ENCODE measurements at regions not wholly inside any gene's neighbourhood (a gene's known extent, or its start where the extent isn't known, plus 50 kb on each side); places are given as distances from the start of the nearest gene placed in this dataset.
"Not testable (repeated sequence)": the region's sequence is repeated elsewhere in the genome, so short reads cannot be mapped to it uniquely, and the experiment has no call there.

- Histone ChIP-seq H3K27me3 (replicated peaks; ENCODE audit: control insufficient read depth, insufficient read depth, low read length) (no peaks in the 10 kb centered on the region), H3K4me1 (ENCODE audit: control insufficient read depth, insufficient read depth, low read length) (no peaks in the 10 kb centered on the region), H3K36me3 (ENCODE audit: control insufficient read depth, insufficient read depth, low read length, severe bottlenecking) (no peaks in the 10 kb centered on the region), H3K4me3 (ENCODE audit: low read length) (no peak overlapping the region), H3K9ac (ENCODE audit: low read length) (no peak overlapping the region), H3K9me3 (ENCODE audit: control insufficient read depth, low read length) (no peaks in the 10 kb centered on the region)
- DNase-seq (ENCODE audit: low read depth): no peak
These were observed 1353.4 kb upstream of the GOT2 start for GRCh38 chr16:60087530-60087929.

GRCh38 chr16:60078819-60079218, 1344.7 kb upstream of the GOT2 start:
- not testable (repeated sequence) for H3K27me3 ChIP-seq (replicated peaks; ENCODE audit: control insufficient read depth, insufficient read depth, low read length); H3K4me1 ChIP-seq (ENCODE audit: control insufficient read depth, insufficient read depth, low read length); H3K9me3 ChIP-seq (ENCODE audit: control insufficient read depth, low read length); DNase-seq (ENCODE audit: low read depth); H3K9ac ChIP-seq (ENCODE audit: low read length); H3K36me3 ChIP-seq (ENCODE audit: control insufficient read depth, insufficient read depth, low read length, severe bottlenecking); H3K4me3 ChIP-seq (ENCODE audit: low read length)

- Histone ChIP-seq H3K4me1 (ENCODE audit: control insufficient read depth, insufficient read depth, low read length) (no peaks in the 10 kb centered on the region), H3K36me3 (ENCODE audit: control insufficient read depth, insufficient read depth, low read length, severe bottlenecking) (no peaks in the 10 kb centered on the region), H3K27me3 (replicated peaks; ENCODE audit: control insufficient read depth, insufficient read depth, low read length) (no peaks in the 10 kb centered on the region), H3K4me3 (ENCODE audit: low read length) (no peak overlapping the region), H3K9me3 (ENCODE audit: control insufficient read depth, low read length) (no peaks in the 10 kb centered on the region), H3K9ac (ENCODE audit: low read length) (no peak overlapping the region)
- DNase-seq (ENCODE audit: low read depth): no peak
These were observed 1343.7 kb upstream of the GOT2 start for GRCh38 chr16:60077861-60078260.

- no peak overlapping the region for H3K9ac ChIP-seq (ENCODE audit: low read length)
- H3K36me3 ChIP-seq (ENCODE audit: control insufficient read depth, insufficient read depth, low read length, severe bottlenecking): no peaks in the 10 kb centered on the region
- no peaks in the 10 kb centered on the region for H3K9me3 ChIP-seq (ENCODE audit: control insufficient read depth, low read length)
- H3K4me3 ChIP-seq (ENCODE audit: low read length): no peak overlapping the region
- H3K4me1 ChIP-seq (ENCODE audit: control insufficient read depth, insufficient read depth, low read length): no peaks in the 10 kb centered on the region
- H3K27me3 ChIP-seq (replicated peaks; ENCODE audit: control insufficient read depth, insufficient read depth, low read length): no peaks in the 10 kb centered on the region
- DNase-seq (ENCODE audit: low read depth): no peak
These were observed 1340.3 kb upstream of the GOT2 start for GRCh38 chr16:60074378-60074777.

- DNase-seq (ENCODE audit: low read depth): no peak
- H3K9ac ChIP-seq (ENCODE audit: low read length): no peak overlapping the region
- H3K36me3 ChIP-seq (ENCODE audit: control insufficient read depth, insufficient read depth, low read length, severe bottlenecking): no peaks in the 10 kb centered on the region
- no peaks in the 10 kb centered on the region for H3K9me3 ChIP-seq (ENCODE audit: control insufficient read depth, low read length)
- no peaks in the 10 kb centered on the region for H3K4me1 ChIP-seq (ENCODE audit: control insufficient read depth, insufficient read depth, low read length)
- H3K27me3 ChIP-seq (replicated peaks; ENCODE audit: control insufficient read depth, insufficient read depth, low read length): no peaks in the 10 kb centered on the region
- H3K4me3 ChIP-seq (ENCODE audit: low read length): no peak overlapping the region
These were observed 1339.3 kb upstream of the GOT2 start for GRCh38 chr16:60073376-60073775.

- no peak for DNase-seq (ENCODE audit: low read depth)
- no peaks in the 10 kb centered on the region for H3K4me1 ChIP-seq (ENCODE audit: control insufficient read depth, insufficient read depth, low read length)
- no peaks in the 10 kb centered on the region for H3K36me3 ChIP-seq (ENCODE audit: control insufficient read depth, insufficient read depth, low read length, severe bottlenecking)
- H3K4me3 ChIP-seq (ENCODE audit: low read length): no peak overlapping the region
- H3K9me3 ChIP-seq (ENCODE audit: control insufficient read depth, low read length): no peaks in the 10 kb centered on the region
- H3K27me3 ChIP-seq (replicated peaks; ENCODE audit: control insufficient read depth, insufficient read depth, low read length): no peaks in the 10 kb centered on the region
- no peak overlapping the region for H3K9ac ChIP-seq (ENCODE audit: low read length)
These were observed 1329.9 kb upstream of the GOT2 start for GRCh38 chr16:60064026-60064425.

GRCh38 chr16:60061396-60061795, 1327.3 kb upstream of the GOT2 start:
- no peaks in the 10 kb centered on the region for H3K27me3 ChIP-seq (replicated peaks; ENCODE audit: control insufficient read depth, insufficient read depth, low read length)
- H3K9ac ChIP-seq (ENCODE audit: low read length): no peak overlapping the region
- no peaks in the 10 kb centered on the region for H3K36me3 ChIP-seq (ENCODE audit: control insufficient read depth, insufficient read depth, low read length, severe bottlenecking)
- DNase-seq (ENCODE audit: low read depth): no peak
- no peaks in the 10 kb centered on the region for H3K9me3 ChIP-seq (ENCODE audit: control insufficient read depth, low read length)
- no peak overlapping the region for H3K4me3 ChIP-seq (ENCODE audit: low read length)
- H3K4me1 ChIP-seq (ENCODE audit: control insufficient read depth, insufficient read depth, low read length): no peaks in the 10 kb centered on the region

- Histone ChIP-seq H3K4me1 (ENCODE audit: control insufficient read depth, insufficient read depth, low read length) (no peaks in the 10 kb centered on the region), H3K27me3 (replicated peaks; ENCODE audit: control insufficient read depth, insufficient read depth, low read length) (no peaks in the 10 kb centered on the region), H3K9me3 (ENCODE audit: control insufficient read depth, low read length) (no peaks in the 10 kb centered on the region), H3K36me3 (ENCODE audit: control insufficient read depth, insufficient read depth, low read length, severe bottlenecking) (no peaks in the 10 kb centered on the region), H3K9ac (ENCODE audit: low read length) (no peak overlapping the region), H3K4me3 (ENCODE audit: low read length) (no peak overlapping the region)
- DNase-seq (ENCODE audit: low read depth): no peak
These were observed 1326.6 kb upstream of the GOT2 start for GRCh38 chr16:60060731-60061130.

GRCh38 chr16:60059141-60059540, 1325.0 kb upstream of the GOT2 start:
- H3K27me3 ChIP-seq (replicated peaks; ENCODE audit: control insufficient read depth, insufficient read depth, low read length): no peaks in the 10 kb centered on the region
- no peak overlapping the region for H3K4me3 ChIP-seq (ENCODE audit: low read length)
- no peak for DNase-seq (ENCODE audit: low read depth)
- no peak overlapping the region for H3K9ac ChIP-seq (ENCODE audit: low read length)
- no peaks in the 10 kb centered on the region for H3K9me3 ChIP-seq (ENCODE audit: control insufficient read depth, low read length)
- H3K4me1 ChIP-seq (ENCODE audit: control insufficient read depth, insufficient read depth, low read length): no peaks in the 10 kb centered on the region
- no peaks in the 10 kb centered on the region for H3K36me3 ChIP-seq (ENCODE audit: control insufficient read depth, insufficient read depth, low read length, severe bottlenecking)

GRCh38 chr16:60041671-60042070, 1307.6 kb upstream of the GOT2 start:
- H3K4me1 ChIP-seq (ENCODE audit: control insufficient read depth, insufficient read depth, low read length): no peaks in the 10 kb centered on the region
- no peak overlapping the region for H3K9ac ChIP-seq (ENCODE audit: low read length)

GRCh38 chr16:60031740-60032139, 1297.6 kb upstream of the GOT2 start:
- Histone ChIP-seq H3K36me3 (ENCODE audit: control insufficient read depth, insufficient read depth, low read length, severe bottlenecking) (no peaks in the 10 kb centered on the region), H3K9ac (ENCODE audit: low read length) (no peak overlapping the region), H3K4me3 (ENCODE audit: low read length) (no peak overlapping the region), H3K4me1 (ENCODE audit: control insufficient read depth, insufficient read depth, low read length) (no peaks in the 10 kb centered on the region), H3K9me3 (ENCODE audit: control insufficient read depth, low read length) (peaks cover 9% of the 10 kb centered on the region), H3K27me3 (replicated peaks; ENCODE audit: control insufficient read depth, insufficient read depth, low read length) (no peaks in the 10 kb centered on the region)
- DNase-seq (ENCODE audit: low read depth): no peak

More at GRCh38 chr16:60041671-60042070, 1307.6 kb upstream of the GOT2 start:
- H3K4me3 ChIP-seq (ENCODE audit: low read length): no peak overlapping the region
- H3K9me3 ChIP-seq (ENCODE audit: control insufficient read depth, low read length): peaks cover 5% of the 10 kb centered on the region
- no peaks in the 10 kb centered on the region for H3K27me3 ChIP-seq (replicated peaks; ENCODE audit: control insufficient read depth, insufficient read depth, low read length)
- DNase-seq (ENCODE audit: low read depth): no peak
- H3K36me3 ChIP-seq (ENCODE audit: control insufficient read depth, insufficient read depth, low read length, severe bottlenecking): no peaks in the 10 kb centered on the region

GRCh38 chr16:60027351-60027750, 1293.2 kb upstream of the GOT2 start:
- no peak overlapping the region for H3K4me3 ChIP-seq (ENCODE audit: low read length)
- no peak for DNase-seq (ENCODE audit: low read depth)
- no peaks in the 10 kb centered on the region for H3K27me3 ChIP-seq (replicated peaks; ENCODE audit: control insufficient read depth, insufficient read depth, low read length)
- no peak overlapping the region for H3K9ac ChIP-seq (ENCODE audit: low read length)
- no peaks in the 10 kb centered on the region for H3K36me3 ChIP-seq (ENCODE audit: control insufficient read depth, insufficient read depth, low read length, severe bottlenecking)
- H3K4me1 ChIP-seq (ENCODE audit: control insufficient read depth, insufficient read depth, low read length): no peaks in the 10 kb centered on the region
- H3K9me3 ChIP-seq (ENCODE audit: control insufficient read depth, low read length): no peaks in the 10 kb centered on the region

All from adipocyte (in vitro differentiated cells).